NCI-H748 (cell line): ENCODE measurements at regions not wholly inside any gene's neighbourhood (a gene's known extent, or its start where the extent isn't known, plus 50 kb on each side); places are given as distances from the start of the nearest gene placed in this dataset.
A peak's percentile ranks its signal among the peaks of the same experiment; 100 is the strongest.

Source experiments
- DNase-seq: peaks from one replicate; lab custom pipeline; 2025; ENCODE audit not compliant: unreplicated experiment; lab: John Stamatoyannopoulos, UW

DNA sequence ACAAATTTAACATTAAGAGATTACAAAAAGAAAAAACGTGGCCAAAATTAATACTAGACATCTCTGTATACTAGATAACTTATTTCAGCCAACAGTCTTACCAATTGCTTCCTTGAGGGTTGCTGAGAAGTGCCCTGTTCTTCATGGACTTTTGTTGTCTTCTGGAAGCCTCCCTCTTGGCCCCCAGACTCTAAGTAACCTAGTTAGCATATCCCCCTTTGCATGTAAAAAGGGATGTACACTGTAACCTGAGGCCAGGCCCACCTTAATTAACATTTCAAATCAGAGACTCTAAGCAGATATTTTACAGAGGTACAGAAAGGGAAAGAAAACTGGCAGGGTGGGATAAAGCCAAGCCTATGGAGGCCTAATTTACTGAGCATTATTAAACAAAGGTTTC is 1047.3 kb downstream of the ADGRL2 start:
- no peak for DNase-seq

DNA sequence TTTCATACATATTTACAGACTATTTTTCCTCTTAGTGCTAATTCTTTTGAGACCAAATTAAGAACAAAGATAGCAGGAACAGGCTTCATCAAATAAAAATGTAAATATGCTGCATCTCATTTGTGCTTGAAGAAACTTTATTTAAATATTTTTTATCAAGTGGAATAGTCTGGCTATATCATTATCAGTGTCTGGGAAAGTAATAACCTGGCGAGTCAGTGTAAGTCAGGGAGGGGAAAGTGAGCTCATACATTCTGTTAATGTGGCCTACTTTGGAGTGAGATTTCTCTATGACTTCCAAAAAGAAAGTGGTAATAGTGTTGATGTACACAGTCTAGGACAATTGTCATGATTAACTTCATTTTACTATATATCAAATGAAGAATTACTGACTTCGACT is 1045.1 kb downstream of the ADGRL2 start:
- DNase-seq, result no peak

DNA sequence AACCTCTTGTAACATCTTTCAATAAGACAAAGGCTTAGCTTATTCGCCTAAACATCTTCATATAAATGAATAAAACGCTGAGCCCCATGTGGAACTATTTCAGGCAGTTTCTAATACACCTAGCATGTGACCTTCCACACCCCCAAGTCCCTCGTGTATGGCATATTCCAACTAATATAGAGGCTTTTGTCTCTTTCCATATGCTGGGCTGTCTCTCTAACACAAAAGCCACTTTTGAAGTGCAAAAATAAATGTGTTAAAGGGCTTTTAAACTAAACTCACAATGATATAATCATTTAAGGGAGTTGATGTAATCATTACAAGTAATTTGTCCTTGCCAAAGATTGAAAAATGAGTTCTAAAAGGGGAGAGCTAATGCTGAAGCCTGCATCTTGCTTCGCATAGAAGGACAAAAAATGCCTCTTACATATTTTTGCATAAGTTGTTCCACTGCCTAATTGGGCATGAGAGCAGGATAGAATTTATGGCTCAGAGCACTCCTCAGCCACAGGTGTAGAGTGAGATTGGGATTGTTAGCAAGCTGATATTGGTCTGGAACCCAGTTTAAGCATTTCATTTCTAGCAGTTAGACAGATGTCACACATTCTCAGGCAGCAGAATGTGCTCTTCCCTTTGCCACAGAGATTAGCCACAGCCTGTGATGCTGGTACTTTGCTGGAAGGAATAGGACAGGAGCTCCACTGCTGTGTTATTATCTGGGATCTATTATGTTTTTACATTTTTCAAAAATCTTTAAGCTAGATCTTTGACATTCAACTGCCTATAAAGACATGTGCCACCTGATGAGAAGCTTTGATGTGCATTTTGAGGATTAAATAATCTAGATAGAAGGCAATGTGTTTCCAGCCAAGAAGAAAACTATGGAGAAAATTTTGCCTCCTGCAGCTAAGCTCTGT is 1044.4 kb downstream of the ADGRL2 start:
- DNase-seq, result no peak

DNA sequence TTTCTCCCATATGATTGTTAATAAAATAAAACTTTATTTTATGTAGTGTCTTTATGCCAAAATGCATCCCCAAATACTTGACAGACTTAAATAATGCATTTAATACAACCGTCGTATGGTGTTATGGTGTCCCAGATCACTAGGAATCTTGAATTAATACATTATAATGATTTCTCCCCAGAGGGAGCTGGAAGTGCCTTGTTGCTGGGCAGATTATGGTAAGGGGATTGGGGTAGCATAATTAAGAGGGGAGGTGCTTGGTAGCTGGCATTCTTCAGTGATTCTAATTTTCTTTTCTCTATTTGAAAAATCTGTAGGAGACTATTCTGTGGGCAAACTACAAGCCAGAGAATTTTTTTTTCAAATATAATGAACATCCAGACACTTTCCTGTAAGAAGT is 1043.7 kb downstream of the ADGRL2 start:
- DNase-seq, result no peak

DNA sequence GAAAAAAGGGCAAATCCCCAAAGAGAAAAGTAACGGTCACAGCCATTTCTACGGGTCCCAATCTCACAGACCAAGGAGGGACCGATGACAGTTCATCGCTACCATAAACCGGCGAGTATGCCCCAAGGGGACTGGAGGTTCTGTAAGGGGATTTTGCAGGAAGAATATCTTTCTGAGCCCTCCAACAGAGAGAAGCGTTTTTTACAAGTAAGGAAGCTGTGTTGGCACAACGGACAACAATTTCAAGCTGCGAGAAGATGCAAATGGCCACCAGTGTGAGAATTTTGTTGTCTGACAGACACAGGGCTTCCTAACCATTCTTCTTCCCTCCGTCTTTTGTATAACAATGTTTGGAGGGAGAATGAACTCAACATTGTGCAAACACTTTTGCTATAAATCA is 1043.1 kb downstream of the ADGRL2 start:
- no peak for DNase-seq

DNA sequence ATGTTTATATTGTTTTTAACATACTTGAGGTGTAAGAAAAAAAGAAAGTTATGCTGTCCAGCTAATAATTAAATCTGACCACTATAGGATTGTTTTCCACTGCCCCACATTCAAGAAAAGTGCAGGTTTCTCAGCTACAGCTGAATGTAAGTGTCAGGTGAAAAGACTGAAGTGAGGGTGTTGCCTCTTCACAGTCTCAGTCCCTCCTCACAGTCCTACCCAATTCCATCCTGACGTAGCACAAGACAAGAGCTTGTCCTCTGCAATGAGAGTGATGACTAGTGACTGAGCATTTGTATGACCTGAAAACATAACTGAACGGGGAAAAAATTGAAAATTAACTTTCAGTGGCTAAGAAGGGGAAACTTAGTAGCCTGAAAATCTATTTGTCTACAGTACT is 1039.5 kb downstream of the ADGRL2 start:
- no peak for DNase-seq

DNA sequence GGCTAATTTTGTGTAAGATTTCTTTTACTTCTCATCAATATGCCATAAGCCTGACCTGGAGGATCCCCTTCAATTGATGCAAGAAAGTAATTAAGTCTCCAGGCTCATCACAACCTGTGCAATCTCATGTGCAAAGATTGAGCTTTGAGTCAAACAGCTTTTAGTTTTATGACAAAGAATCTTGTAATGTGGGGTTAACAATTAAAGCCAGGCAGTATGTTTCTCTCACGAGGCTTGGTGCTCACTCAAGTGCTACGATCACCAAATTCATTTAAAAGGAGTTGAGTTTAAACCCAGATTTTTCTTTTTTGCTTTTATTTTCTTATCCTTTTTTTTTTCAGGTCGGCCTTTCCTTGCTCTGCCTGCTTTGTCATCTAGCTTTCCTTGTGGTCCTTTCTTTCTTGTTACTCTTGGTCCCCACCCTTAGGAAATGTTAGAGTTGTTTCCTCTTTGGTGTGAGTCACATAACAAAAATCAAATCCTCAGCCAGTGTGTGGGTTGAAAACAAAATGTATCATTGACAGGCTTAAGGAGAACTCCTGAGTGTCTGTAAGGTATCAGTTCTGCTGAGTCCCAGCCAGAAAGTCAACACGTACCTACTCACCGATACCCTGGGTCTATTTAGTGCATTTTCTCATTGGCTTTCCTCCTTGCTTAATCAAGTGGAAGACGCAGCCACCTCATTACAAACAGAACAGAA is 1037.2 kb downstream of the ADGRL2 start:
- no peak for DNase-seq

DNA sequence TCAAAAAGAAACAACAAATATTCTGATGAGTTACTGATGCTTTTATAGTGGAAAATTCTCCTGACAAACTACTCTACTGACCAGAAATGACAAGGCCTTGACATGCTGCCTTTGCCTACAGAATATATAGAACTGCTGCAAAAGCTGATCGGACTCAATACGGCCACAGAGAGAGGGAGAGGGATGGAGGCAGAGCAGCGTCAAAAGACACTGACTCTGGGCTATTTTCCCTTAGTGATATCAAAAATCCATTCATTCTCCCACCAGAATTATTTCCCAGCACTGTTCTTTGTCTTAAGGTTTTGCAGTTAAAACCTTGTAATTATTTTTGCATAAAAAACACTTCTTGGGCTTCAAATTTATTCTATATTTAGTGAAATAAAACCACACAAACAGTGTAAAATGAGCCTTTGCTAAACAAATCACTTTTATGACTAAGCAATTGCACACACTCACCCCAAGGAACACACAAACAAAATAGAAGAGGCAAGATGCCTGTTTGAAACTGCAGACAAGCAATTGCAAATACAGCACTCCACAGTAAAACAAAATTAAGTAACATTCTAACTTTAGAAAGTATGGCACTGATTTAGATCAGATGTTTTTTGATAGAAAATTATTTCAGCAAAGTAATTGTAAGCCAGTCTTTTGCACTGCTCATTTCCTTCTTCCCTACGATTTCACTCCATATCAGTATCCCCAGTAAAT is 1036.4 kb downstream of the ADGRL2 start:
- DNase-seq, result no peak

DNA sequence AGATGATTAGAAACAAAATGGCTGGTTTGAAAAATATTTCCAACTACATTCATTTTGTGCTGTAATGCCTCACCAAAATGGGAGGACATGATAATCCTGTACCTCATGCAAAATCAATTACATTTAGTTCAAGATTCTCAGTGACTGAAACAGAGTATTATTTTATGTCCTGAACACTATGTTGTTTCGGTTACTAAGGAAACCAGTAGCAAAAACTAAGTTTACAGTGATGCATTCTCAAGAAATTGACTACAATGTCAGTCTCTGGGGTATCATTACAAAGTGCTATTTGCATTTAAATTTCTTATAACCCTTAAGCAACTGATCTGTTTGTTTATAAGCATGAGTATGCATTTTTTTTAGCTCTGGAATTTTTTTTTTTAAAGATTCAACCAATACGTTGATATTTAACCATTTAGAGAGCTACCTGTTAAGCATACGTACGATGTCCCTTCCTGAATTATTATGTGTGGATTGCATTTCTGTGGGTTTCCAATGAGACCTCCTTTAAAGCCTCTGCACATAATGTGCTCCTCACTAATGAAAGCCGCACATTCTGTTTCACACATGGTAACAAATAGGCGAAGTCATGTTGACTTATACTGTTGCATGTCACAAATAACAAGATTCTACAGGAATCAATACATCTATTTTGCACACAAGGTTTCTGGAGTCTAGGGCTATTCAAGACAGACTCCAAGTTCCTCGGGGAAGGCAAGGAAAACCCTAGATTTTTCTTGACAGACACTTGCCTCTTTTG is 1035.7 kb downstream of the ADGRL2 start:
- DNase-seq, result no peak

DNA sequence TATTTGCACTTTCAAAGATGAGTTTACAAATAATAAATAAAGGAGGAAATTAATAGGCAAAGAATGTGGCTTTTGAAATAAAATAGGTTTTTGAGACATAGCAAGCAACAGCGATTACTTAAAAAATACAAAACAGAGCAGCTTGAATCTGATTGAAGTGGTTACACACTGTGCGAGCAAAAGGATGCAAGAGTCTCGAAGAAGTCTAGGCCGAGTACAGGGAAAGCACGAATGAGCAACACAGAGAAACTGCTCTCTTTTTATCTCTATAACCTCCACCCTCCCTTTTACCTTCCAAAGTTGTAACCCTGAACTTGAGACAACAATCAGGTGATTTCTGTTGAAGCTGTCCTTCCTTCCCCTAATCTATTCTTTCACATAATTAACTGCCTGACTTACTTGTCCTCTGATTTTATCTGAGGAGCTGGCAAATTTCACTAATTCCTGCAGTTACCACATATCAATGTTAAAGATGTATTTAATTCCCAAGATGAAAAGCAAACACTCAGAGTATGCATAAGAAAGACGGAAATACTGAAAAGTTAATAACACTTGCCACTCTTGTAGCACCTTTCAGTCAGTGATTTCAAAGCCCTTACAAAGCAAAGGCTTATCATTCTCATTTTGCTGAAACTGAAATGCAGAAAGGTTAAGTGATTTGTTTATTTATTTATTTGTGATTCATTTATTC is 1030.1 kb downstream of the ADGRL2 start:
- no peak for DNase-seq

DNA sequence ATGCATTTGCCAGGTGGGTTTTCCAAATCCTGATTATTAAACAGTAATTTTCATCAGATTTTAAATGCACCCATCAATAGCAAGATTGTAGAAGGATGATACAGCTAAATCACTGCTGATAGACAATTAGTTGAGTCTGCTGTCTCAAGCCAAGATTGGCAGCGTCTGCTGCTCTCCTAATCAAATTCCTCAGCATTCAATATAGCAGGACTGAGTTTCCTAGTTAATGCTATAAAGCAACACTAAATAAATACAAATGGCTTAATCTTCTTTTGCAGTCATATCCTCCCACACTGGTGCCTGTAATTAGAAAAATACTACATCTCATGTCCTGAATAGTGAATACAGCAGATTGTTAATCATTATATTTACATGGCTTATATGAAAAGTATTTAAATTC is 1028.8 kb downstream of the ADGRL2 start:
- no peak for DNase-seq

DNA sequence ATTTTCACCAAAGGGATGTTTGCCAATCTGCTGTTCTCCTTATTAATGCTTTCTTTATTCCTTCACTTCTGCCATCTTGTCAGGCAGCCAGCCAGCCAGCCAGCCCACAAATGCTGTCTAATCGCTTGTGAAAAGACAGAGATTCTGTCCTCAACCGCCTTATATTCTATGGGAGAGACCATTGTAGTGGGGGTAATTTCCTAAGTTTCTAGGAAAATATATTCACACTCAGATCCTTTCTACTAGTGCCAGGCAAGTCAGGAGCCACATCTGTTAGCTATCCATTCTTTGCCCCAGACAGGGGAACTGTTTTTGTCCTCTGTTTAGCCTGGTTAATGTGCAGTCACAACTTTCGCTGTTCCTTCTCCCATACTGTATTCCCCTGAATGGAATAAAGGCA is 1023.1 kb downstream of the ADGRL2 start:
- no peak for DNase-seq

DNA sequence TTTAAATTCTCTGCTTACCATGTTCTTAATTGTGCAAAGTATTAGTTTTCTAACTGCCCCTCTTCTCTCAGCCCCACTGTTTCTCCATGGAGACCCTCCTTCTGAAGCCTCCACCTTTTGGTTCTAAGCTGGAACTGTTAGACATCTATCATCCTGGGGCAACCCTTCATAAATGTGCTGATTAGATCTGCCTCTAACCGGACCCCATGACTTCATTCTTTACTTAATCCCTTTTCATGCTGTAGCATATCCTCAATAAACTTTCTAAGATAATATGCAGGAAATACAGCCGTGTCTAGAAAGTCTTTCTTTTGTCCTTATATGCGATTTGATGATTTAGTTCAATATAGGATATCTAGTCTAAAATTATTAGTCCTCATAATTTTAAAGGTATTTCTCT is 1020.1 kb downstream of the ADGRL2 start:
- no peak for DNase-seq

DNA sequence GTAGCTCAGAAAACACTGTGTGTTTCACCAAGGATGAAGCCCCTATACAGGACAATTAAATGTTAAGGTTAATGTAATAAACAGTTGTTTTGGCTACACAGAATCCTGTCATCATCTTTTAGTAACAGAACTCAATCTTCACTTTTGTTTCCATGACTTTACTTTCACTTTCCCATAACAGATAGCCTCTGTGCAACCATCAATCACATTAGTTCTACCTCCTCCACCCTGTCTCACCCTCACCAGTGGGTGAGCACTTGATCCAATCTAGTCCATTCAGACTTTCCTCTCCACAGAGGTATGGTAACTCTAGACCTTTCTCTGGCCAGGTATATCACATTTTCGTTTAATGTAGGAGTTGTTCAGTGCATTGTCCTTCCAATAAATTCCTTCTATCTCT is 1018.5 kb downstream of the ADGRL2 start:
- no peak for DNase-seq

DNA sequence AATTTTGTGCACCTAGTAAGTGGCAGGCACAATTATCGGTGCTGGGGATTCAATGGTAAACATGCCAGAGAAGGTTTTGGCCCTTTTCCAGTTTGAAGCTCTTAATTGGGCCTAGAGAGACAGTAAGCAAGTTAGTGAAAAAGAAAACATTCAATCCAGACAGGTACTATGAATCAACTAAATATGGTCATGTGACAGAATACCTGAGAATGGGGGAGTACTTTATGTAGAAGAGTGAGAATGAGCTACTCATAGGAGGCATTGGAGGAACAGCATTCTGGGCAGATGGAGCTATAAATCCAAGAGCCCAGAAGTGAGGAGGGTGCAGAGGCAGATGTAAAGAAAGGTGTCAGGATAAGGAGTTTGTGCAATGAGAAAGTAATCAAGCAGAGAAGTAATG is 1017.9 kb downstream of the ADGRL2 start:
- peak; percentile 81 for DNase-seq

DNA sequence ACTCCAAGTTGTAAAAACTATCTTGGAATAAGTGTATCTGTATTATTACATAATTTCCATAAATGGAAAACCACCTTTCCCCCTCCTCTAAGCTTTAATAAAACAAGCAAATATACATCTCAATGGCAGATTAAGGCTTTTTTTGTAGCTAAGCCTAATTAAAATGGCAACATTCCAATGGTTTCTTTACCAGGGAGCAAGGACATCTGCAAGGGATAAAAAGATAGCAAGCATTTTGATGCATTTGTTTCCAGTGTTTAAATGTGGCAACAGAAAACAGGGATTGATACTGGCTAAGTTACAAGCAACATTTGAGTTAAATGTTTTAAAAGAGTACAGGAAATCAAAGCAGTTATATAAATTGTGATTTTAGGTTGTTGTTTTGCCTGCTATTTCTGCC is 1012.7 kb downstream of the ADGRL2 start:
- DNase-seq, result no peak

DNA sequence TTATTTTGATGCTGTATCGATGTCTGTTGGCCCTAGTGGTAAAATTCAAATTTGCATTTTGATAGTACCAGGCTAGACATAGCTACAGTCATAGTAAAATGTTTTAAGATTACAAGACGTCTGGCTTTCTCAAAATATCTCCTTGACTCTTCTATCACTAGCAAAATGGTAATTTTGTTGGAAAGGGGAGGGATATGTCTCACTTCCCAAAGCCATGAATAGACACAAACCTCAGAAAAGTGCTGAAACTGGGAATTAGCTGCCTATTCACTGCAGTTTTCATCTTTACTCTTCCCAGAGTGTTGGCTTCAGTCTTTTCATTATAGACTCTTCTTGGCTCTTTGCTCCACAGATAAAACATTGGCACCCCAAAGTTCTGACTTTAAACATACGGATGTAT is 1009.9 kb downstream of the ADGRL2 start:
- DNase-seq, result no peak

DNA sequence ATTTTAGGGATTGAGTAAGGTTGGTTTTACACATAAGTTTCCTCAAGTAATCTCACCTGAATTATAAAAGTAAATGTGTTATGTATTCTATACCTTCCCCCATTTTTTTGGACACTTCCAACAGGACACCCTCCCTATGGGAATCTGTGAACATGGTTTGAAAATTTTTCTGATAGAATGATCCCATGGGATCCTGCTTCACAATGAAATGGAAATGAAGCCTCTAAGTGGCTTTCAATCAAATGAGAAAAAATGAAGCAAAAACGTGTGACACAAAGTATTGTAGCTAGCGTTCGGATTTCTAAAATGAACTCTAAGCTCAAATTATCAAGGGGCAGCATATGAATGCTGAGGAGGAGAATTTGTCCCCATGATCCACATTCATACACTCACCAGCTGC is 1006.8 kb downstream of the ADGRL2 start:
- no peak for DNase-seq

DNA sequence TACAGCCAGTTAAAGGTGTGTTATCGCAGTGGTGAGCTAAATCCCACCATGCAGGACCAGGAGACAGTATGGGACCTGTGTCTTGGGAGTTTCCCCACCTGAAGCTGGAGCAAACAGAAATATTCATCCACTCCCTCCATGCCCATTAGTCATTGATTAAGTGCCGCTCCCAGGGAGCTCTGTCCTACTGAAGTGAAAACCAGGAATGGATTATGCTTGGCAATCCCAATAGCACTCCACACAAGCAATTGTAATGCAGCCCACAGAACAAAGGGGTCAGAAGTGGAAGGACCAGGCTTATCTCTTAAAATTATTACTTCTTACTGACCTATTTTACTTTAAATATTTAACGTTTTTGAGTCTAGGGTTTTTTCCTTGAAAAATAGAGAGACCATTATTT is 1005.4 kb downstream of the ADGRL2 start:
- no peak for DNase-seq

DNA sequence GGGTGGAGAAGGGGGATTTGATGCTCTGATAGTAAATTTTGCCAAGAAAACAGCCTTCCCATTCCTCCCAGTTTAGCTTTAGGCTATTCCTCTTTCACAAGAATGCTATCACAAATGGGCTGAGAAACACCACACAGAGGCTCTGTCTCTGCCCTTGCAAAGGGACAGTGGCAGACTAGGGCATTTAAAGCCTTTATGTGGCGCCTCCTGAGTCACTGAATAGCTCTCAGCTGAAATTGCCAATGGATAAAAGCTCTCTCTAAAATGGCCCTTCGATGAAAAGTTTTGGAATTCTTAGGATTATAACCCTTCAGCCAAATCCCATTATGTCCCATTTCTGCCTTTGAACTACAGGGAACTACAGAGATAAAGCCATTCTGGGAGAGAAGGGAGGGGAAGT is 1000.4 kb downstream of the ADGRL2 start:
- no peak for DNase-seq

DNA sequence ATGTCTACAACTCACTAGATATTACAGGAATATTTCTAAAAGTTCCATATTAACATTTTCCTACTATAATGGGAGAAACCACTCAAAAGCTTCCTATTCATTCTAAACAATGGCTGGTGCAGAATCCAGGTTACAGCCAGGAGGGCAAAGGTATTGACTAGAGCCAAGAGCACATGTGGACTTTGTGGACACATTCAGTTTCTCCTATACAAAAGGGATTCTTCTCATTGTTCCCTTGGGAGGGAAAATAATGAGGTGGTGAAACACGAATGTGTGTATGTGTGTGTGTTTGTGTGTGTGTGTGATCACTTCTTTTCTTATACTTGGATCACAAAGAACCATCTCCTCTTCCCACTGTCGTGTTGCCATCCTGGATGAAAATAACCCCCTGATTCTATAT is 1000.0 kb downstream of the ADGRL2 start:
- DNase-seq, result no peak
